A549 (cell line): ENCODE measurements at regions not wholly inside any gene's neighbourhood (a gene's known extent, or its start where the extent isn't known, plus 50 kb on each side); places are given as distances from the start of the nearest gene placed in this dataset.

Experiments
- CBX8 ChIP-seq: fragments of 200-600 bp; sonication (generic); IDR thresholded peaks from 2 replicates; pipeline ENCODE4 v1.6.1; 2016
- CEBPB ChIP-seq, 2 experiments: fragments of >200 bp in 1 of 2; sonication (Bioruptor Twin) in 1 of 2; formaldehyde crosslinking in 1 of 2; IDR thresholded peaks; 2 replicates each; pipeline ENCODE4 v1.6.1; 2012 to 2016
- ESRRA ChIP-seq: fragments of 150-350 bp; IDR thresholded peaks from 2 replicates; pipeline ENCODE4 v1.6.1; 2014; ENCODE audit warnings: mild to moderate bottlenecking, low read length, borderline replicate concordance
- HOXB5 ChIP-seq: fragments of 250-450 bp; sonication (Bioruptor Pico); IDR thresholded peaks from 2 replicates; pipeline ENCODE4 v1.5.0; 2020; ENCODE audit warnings: mild to moderate bottlenecking, moderate library complexity
- NR3C1 ChIP-seq: fragments of >200 bp; sonication (Bioruptor Twin); formaldehyde crosslinking; IDR thresholded peaks from 3 replicates; pipeline ENCODE4 v1.6.1; 2017
- POLR2A ChIP-seq: IDR thresholded peaks from 2 replicates; pipeline ENCODE4 v1.6.1; 2012; ENCODE audit warnings: mild to moderate bottlenecking, low read length
- RFX5 ChIP-seq: fragments of 450-650 bp; IDR thresholded peaks from 2 replicates; pipeline ENCODE4 v1.7.1; 2014; ENCODE audit warnings: antibody characterized with exemption, mild to moderate bottlenecking, moderate library complexity
- TF ChIP-seq, protein P1 (sequence below): fragments of >200 bp; sonication (Bioruptor Twin); formaldehyde crosslinking; IDR thresholded peaks from 3 replicates; pipeline ENCODE4 v1.5.1; 2016
- TF ChIP-seq, protein P2 (sequence below): fragments of 150-350 bp; IDR thresholded peaks from 2 replicates; pipeline ENCODE4 v1.6.1; 2014; ENCODE audit warnings: low read depth, mild to moderate bottlenecking, low read length
- TF ChIP-seq, protein P3 (sequence below): fragments of 200-600 bp; sonication (generic); IDR thresholded peaks from 2 replicates; pipeline ENCODE4 v1.6.1; 2016; ENCODE audit warnings: antibody characterized with exemption, mild to moderate bottlenecking, moderate library complexity

DNA sequence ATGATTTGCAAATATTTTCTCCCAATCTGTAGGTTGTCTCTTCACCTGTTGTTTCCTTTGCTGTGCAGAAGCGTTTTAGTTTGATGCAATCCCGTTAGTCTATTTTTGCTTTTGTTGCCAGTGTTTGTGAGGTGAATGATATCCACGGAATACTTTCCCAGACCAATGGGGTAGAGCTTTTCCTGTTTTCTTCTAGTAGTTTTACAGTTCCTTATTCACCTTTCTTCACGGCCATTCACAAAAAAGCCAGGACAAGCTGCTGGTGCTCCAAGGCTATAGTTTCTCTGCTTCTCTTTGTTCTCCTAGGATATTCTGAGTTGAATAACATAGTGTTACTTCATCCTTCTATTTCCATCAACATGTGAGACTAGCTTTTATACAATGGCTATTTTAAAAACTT lies 98.7 kb downstream of the UTP18 start:
- no peak for TF ChIP-seq NR3C1
- TF ChIP-seq, protein P1, sequence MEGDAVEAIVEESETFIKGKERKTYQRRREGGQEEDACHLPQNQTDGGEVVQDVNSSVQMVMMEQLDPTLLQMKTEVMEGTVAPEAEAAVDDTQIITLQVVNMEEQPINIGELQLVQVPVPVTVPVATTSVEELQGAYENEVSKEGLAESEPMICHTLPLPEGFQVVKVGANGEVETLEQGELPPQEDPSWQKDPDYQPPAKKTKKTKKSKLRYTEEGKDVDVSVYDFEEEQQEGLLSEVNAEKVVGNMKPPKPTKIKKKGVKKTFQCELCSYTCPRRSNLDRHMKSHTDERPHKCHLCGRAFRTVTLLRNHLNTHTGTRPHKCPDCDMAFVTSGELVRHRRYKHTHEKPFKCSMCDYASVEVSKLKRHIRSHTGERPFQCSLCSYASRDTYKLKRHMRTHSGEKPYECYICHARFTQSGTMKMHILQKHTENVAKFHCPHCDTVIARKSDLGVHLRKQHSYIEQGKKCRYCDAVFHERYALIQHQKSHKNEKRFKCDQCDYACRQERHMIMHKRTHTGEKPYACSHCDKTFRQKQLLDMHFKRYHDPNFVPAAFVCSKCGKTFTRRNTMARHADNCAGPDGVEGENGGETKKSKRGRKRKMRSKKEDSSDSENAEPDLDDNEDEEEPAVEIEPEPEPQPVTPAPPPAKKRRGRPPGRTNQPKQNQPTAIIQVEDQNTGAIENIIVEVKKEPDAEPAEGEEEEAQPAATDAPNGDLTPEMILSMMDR, result no peak
- no peak for TF ChIP-seq CEBPB (IDR thresholded peaks at IDR 0.05)
- no peak for TF ChIP-seq RFX5
- TF ChIP-seq, protein P2, sequence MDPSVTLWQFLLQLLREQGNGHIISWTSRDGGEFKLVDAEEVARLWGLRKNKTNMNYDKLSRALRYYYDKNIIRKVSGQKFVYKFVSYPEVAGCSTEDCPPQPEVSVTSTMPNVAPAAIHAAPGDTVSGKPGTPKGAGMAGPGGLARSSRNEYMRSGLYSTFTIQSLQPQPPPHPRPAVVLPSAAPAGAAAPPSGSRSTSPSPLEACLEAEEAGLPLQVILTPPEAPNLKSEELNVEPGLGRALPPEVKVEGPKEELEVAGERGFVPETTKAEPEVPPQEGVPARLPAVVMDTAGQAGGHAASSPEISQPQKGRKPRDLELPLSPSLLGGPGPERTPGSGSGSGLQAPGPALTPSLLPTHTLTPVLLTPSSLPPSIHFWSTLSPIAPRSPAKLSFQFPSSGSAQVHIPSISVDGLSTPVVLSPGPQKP, result no peak
- TF ChIP-seq POLR2A, result no peak
- no peak for TF ChIP-seq HOXB5
- TF ChIP-seq, protein P3, sequence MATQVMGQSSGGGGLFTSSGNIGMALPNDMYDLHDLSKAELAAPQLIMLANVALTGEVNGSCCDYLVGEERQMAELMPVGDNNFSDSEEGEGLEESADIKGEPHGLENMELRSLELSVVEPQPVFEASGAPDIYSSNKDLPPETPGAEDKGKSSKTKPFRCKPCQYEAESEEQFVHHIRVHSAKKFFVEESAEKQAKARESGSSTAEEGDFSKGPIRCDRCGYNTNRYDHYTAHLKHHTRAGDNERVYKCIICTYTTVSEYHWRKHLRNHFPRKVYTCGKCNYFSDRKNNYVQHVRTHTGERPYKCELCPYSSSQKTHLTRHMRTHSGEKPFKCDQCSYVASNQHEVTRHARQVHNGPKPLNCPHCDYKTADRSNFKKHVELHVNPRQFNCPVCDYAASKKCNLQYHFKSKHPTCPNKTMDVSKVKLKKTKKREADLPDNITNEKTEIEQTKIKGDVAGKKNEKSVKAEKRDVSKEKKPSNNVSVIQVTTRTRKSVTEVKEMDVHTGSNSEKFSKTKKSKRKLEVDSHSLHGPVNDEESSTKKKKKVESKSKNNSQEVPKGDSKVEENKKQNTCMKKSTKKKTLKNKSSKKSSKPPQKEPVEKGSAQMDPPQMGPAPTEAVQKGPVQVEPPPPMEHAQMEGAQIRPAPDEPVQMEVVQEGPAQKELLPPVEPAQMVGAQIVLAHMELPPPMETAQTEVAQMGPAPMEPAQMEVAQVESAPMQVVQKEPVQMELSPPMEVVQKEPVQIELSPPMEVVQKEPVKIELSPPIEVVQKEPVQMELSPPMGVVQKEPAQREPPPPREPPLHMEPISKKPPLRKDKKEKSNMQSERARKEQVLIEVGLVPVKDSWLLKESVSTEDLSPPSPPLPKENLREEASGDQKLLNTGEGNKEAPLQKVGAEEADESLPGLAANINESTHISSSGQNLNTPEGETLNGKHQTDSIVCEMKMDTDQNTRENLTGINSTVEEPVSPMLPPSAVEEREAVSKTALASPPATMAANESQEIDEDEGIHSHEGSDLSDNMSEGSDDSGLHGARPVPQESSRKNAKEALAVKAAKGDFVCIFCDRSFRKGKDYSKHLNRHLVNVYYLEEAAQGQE, result no peak
- no peak for TF ChIP-seq CBX8
- no peak for TF ChIP-seq ESRRA
